ENCODE measurements at regions not wholly inside any gene's neighbourhood (a gene's known extent, or its start where the extent isn't known, plus 50 kb on each side); places are given as distances from the start of the nearest gene placed in this dataset.

DNA sequence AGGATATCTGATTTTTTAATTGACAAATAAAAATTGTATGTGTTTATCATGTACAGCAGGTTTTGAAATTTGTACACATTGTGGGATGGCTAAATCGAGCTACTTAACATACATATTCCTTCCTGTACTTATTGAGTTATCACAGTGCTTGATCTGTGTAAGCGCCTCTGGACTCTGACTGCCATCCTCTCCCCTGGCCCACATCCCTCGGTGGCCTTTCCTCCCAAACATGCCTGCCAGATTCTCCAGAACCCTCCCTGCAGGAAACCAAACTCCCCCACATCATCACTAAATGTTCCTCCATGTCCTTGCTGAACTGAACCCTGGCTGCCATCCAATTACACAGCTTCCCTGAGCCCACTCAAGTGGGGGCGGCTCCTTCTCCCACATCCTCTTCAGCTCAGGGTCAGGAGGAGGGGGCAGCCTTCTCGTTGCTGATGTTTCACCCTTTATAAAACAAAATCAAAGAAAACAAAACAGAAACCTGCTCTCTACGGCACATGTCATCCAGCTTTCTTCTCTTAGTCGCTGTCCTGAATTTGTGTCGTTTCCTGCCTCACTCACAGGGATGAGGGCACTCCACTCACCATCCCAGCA is 97.1 kb upstream of the SPATA13 start:
- Histone ChIP-seq H3K27me3 (no peaks in the 10 kb centered on the region), H3K36me3 (no peaks in the 10 kb centered on the region), H3K4me1 (ENCODE audit: control insufficient read depth in 1 of 2, insufficient read depth in 1 of 2, low read depth in 1 of 2, low read length in 1 of 2) (no peaks in the 10 kb centered on the region), H3K9me3 (no peaks in the 10 kb centered on the region), H3K27ac (no peak overlapping the region), H3K4me3 (ENCODE audit: low read depth in 1 of 2, low read length in 1 of 2) (no peak overlapping the region)
- TF ChIP-seq, protein P1, sequence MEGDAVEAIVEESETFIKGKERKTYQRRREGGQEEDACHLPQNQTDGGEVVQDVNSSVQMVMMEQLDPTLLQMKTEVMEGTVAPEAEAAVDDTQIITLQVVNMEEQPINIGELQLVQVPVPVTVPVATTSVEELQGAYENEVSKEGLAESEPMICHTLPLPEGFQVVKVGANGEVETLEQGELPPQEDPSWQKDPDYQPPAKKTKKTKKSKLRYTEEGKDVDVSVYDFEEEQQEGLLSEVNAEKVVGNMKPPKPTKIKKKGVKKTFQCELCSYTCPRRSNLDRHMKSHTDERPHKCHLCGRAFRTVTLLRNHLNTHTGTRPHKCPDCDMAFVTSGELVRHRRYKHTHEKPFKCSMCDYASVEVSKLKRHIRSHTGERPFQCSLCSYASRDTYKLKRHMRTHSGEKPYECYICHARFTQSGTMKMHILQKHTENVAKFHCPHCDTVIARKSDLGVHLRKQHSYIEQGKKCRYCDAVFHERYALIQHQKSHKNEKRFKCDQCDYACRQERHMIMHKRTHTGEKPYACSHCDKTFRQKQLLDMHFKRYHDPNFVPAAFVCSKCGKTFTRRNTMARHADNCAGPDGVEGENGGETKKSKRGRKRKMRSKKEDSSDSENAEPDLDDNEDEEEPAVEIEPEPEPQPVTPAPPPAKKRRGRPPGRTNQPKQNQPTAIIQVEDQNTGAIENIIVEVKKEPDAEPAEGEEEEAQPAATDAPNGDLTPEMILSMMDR (IDR thresholded peaks at IDR 0.05), result no peak

DNA sequence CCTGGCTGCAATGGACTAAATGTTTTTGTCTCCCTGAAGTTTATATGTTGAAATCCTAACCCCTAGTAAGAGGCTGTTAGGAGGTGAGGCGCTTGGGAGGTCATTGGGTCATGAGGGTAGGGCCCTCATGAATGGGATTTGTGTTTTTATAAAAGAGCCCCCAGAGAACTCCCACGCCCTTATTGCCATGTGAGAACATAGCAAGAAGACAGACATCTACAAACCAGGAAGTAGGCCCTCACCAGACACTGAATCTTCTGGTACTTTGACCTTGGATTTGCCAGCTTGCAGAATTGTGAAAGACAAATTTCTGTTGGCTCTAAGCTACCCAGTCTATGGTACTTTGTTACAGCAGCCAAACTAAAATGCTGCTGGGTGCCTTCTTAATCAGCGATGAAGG is 96.1 kb upstream of the SPATA13 start:
- TF ChIP-seq, protein P1 (IDR thresholded peaks at IDR 0.05), result no peak
- Histone ChIP-seq H3K4me3 (ENCODE audit: low read depth in 1 of 2, low read length in 1 of 2) (no peak overlapping the region), H3K4me1 (ENCODE audit: control insufficient read depth in 1 of 2, insufficient read depth in 1 of 2, low read depth in 1 of 2, low read length in 1 of 2) (no peaks in the 10 kb centered on the region), H3K9me3 (no peaks in the 10 kb centered on the region), H3K36me3 (no peaks in the 10 kb centered on the region), H3K27me3 (no peaks in the 10 kb centered on the region), H3K27ac (no peak overlapping the region)

DNA sequence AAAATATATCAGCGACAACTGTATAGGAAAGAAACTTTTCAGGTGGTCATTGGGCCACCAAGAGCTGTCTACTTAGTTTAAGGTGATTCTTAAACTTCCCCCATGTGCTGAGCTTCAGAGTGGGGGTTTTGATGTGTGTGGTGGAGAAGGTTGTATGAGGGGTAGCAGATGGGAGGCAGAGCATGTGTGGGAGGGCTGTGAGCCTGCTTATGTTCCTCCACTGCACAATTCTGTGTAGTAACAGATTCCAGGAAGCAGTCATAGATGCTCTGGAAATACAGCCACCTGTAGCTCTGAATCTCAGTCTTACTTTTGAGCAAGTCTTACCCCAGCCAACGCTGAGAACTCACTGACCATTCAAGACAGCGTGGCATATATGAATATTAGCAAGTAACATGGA is 95.3 kb upstream of the SPATA13 start:
- Histone ChIP-seq H3K36me3 (no peaks in the 10 kb centered on the region), H3K9me3 (no peaks in the 10 kb centered on the region)

DNA sequence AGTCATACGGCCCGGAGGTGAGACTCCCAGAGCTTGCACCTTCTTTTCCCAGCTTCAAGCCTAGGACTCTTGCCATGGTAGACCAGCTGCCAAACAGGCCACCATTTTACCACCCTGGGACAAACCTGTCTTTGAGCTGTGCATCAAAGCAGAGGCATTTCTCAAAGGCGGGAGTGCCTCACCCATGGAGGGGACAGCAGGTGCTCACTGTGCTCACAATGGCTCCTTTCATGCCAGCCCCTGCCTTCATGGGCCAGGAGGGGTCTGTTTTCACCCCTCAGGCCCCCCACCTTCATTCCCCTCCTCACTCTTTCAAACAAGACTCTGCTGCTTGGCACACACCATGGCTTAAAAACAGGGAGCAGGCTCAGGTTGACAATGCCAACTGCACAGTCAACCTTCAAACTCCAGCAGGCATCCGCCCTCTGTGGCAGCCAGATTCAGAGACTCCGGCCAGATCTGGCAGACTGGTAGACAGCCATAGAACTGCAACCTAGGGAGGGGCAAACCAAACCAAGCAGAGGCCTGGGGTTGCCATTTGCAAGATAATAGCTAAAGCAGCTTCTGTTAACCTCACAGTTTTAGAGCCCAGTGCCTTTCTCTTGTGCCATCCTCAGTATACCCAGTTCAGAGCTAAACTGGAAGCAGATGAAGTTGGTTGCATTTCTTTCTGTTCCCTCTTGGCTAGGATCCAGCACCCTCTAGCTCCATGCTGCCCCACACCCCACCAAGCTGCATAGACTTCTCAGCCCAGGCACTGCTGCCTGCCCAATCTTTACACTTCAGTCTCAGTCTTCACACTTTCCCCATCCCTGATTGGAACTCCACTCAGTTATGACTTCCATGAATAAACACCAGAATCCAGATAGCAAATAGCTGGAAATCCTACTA is 93.9 kb upstream of the SPATA13 start:
- no peaks in the 10 kb centered on the region for H3K9me3 ChIP-seq
- H3K36me3 ChIP-seq, result no peaks in the 10 kb centered on the region
- TF ChIP-seq, protein P1 (IDR thresholded peaks at IDR 0.05), result no peak
- no peak overlapping the region for H3K4me3 ChIP-seq (ENCODE audit: low read depth in 1 of 2, low read length in 1 of 2)
- no peaks in the 10 kb centered on the region for H3K27me3 ChIP-seq
- no peak overlapping the region for H3K27ac ChIP-seq
- H3K4me1 ChIP-seq (ENCODE audit: control insufficient read depth in 1 of 2, insufficient read depth in 1 of 2, low read depth in 1 of 2, low read length in 1 of 2), result no peaks in the 10 kb centered on the region

More for the DNA sequence above, 95.3 kb upstream of the SPATA13 start:
- H3K4me3 ChIP-seq (ENCODE audit: low read depth in 1 of 2, low read length in 1 of 2), result no peak overlapping the region
- H3K27ac ChIP-seq, result no peak overlapping the region
- H3K4me1 ChIP-seq (ENCODE audit: control insufficient read depth in 1 of 2, insufficient read depth in 1 of 2, low read depth in 1 of 2, low read length in 1 of 2), result no peaks in the 10 kb centered on the region
- TF ChIP-seq, protein P1 (IDR thresholded peaks at IDR 0.05), result no peak
- no peaks in the 10 kb centered on the region for H3K27me3 ChIP-seq

DNA sequence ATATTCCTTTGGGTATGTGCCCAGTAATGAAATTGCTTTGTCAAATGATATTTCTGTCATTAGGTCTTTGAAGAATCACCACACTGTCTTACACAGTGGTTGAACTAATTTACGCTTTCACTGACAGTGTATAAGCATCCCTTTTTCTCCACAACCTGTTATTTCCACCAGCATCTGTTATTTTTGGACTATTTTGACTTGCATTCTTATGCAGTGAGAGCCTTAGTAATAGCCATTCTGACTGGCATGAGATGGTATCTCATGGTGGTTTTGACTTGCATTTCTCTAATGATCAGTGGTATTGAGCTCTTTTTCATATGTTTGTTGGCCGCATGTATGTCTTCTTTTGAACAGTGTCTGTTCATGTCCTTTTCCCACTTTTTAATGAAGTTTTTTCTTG is 92.0 kb upstream of the SPATA13 start:
- TF ChIP-seq, protein P1 (IDR thresholded peaks at IDR 0.05), result no peak
- Histone ChIP-seq H3K4me1 (ENCODE audit: control insufficient read depth in 1 of 2, insufficient read depth in 1 of 2, low read depth in 1 of 2, low read length in 1 of 2) (no peaks in the 10 kb centered on the region), H3K27ac (no peak overlapping the region), H3K27me3 (no peaks in the 10 kb centered on the region), H3K4me3 (ENCODE audit: low read depth in 1 of 2, low read length in 1 of 2) (no peak overlapping the region), H3K36me3 (no peaks in the 10 kb centered on the region), H3K9me3 (no peaks in the 10 kb centered on the region)

Data from neutrophil (primary cell).